Fibroblast of skin of scalp (primary cell): ENCODE measurements at regions not wholly inside any gene's neighbourhood (a gene's known extent, or its start where the extent isn't known, plus 50 kb on each side); places are given as distances from the start of the nearest gene placed in this dataset.

Source experiments
- DNase-seq: peaks from one replicate; pipeline ENCODE4 v3.0.0-alpha.2; 2013

GRCh38 chr2:52929412-52929811 lies 838.2 kb upstream of the CHAC2 start:
- DNase-seq, result no peak

GRCh38 chr2:52919673-52920072 lies 847.9 kb upstream of the CHAC2 start:
- DNase-seq, result no peak

GRCh38 chr2:52918551-52918950 lies 849.1 kb upstream of the CHAC2 start:
- DNase-seq, result no peak

GRCh38 chr2:52916981-52917380 lies 850.6 kb upstream of the CHAC2 start:
- DNase-seq, result no peak

- DNase-seq, result no peak
Measured at GRCh38 chr2:52904355-52904891, 863.2 kb upstream of the CHAC2 start.

- DNase-seq, result no peak
Measured at GRCh38 chr2:52897511-52898044, 870.0 kb upstream of the CHAC2 start.

- no peak for DNase-seq
Measured at GRCh38 chr2:52895726-52896340, 871.8 kb upstream of the CHAC2 start.

GRCh38 chr2:52886556-52886955 lies 881.0 kb upstream of the CHAC2 start:
- DNase-seq, result no peak

- no peak for DNase-seq
Measured at GRCh38 chr2:52884761-52885352, 882.7 kb upstream of the CHAC2 start.

- no peak for DNase-seq
Measured at GRCh38 chr2:52882974-52883373, 884.6 kb upstream of the CHAC2 start.

GRCh38 chr2:52881606-52882005 lies 886.0 kb upstream of the CHAC2 start:
- no peak for DNase-seq

- no peak for DNase-seq
Measured at GRCh38 chr2:52880872-52881271, 886.7 kb upstream of the CHAC2 start.

GRCh38 chr2:52879561-52879960 lies 888.0 kb upstream of the CHAC2 start:
- DNase-seq, result peak; percentile 46

- DNase-seq, result no peak
Measured at GRCh38 chr2:52877703-52878102, 889.9 kb upstream of the CHAC2 start.

- DNase-seq, result no peak
Measured at GRCh38 chr2:52874466-52875106, 893.0 kb upstream of the CHAC2 start.

GRCh38 chr2:52862801-52863200 lies 904.8 kb upstream of the CHAC2 start:
- DNase-seq, result peak; percentile 72

- no peak for DNase-seq
Measured at GRCh38 chr2:52861596-52861995, 906.0 kb upstream of the CHAC2 start.

GRCh38 chr2:52859065-52859464 lies 908.5 kb upstream of the CHAC2 start:
- no peak for DNase-seq

- DNase-seq, result no peak
Measured at GRCh38 chr2:52857722-52858121, 909.9 kb upstream of the CHAC2 start.

- no peak for DNase-seq
Measured at GRCh38 chr2:52852006-52852405, 915.6 kb upstream of the CHAC2 start.

- DNase-seq, result no peak
Measured at GRCh38 chr2:52844701-52845423, 922.7 kb upstream of the CHAC2 start.

- no peak for DNase-seq
Measured at GRCh38 chr2:52835909-52836308, 931.7 kb upstream of the CHAC2 start.

- DNase-seq, result no peak
Measured at GRCh38 chr2:52831216-52831615, 936.4 kb upstream of the CHAC2 start.
